Memory B cell (primary cell): ENCODE measurements at regions not wholly inside any gene's neighbourhood (a gene's known extent, or its start where the extent isn't known, plus 50 kb on each side); places are given as distances from the start of the nearest gene placed in this dataset.

Source experiments
- ATAC-seq: fragments of 150-1000 bp; cut with Tn5 transposase; 2 replicates; pipeline ENCODE4 v1.10.0; 2021; ENCODE audit warnings: low read depth, mild to moderate bottlenecking, moderate library complexity
- DNase-seq, 2 donors: peaks; one replicate each; pipeline ENCODE4 v3.0.0; 2022; ENCODE audit warnings: low spot score in 2 of 2
- H3K27ac Mint-ChIP-seq: one replicate; pipeline ENCODE4 v1.8.0; 2022; ENCODE audit warnings: mild to moderate bottlenecking, moderate library complexity, mixed read lengths
- H3K27me3 Mint-ChIP-seq: one replicate; pipeline ENCODE4 v1.8.0; 2022; ENCODE audit warnings: mixed read lengths
- H3K36me3 Mint-ChIP-seq: one replicate; pipeline ENCODE4 v1.8.0; 2022; ENCODE audit warnings: mild to moderate bottlenecking, mixed read lengths
- H3K4me1 Mint-ChIP-seq: one replicate; pipeline ENCODE4 v1.8.0; 2022; ENCODE audit warnings: mixed read lengths
- H3K4me3 Mint-ChIP-seq: one replicate; pipeline ENCODE4 v1.8.0; 2022; ENCODE audit warnings: mild to moderate bottlenecking, moderate library complexity, mixed read lengths
- H3K9me3 Mint-ChIP-seq: one replicate; pipeline ENCODE4 v1.8.0; 2022; ENCODE audit warnings: mixed read lengths

GRCh38 chr10:107747851-107748250, 583.3 kb upstream of the SORCS1 start:
- DNase-seq (no peak), ATAC-seq (no peak)
- H3K27ac Mint-ChIP-seq, result no peak overlapping the region
- peaks cover 8% of the 10 kb centered on the region for H3K9me3 Mint-ChIP-seq
- H3K4me1 Mint-ChIP-seq, result no peaks in the 10 kb centered on the region
- no peaks in the 10 kb centered on the region for H3K27me3 Mint-ChIP-seq
- H3K36me3 Mint-ChIP-seq, result no peaks in the 10 kb centered on the region
- no peak overlapping the region for H3K4me3 Mint-ChIP-seq

DNA sequence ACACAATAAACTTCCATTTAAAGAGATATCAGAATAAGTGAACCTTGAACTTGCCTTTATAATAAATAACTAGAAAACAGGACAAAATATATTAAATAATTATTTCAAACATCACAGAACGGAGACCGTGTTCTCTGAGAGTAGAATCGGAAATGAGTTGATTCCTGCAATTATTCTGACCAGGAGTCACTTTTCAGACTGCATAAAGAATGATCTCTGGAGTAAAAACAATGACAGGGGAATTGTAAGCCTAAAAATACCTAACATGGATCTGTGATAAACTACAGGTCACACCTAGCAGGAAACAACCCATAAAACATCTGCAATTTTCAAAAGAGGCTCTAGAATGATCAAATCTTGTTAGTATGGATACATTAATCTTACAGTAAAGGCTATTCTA, 577.5 kb upstream of the SORCS1 start:
- Mint-ChIP-seq H3K4me3 (no peak overlapping the region), H3K4me1 (no peaks in the 10 kb centered on the region), H3K9me3 (peaks cover 8% of the 10 kb centered on the region), H3K27me3 (no peaks in the 10 kb centered on the region), H3K36me3 (peaks cover 1% of the 10 kb centered on the region), H3K27ac (no peak overlapping the region)
- DNase-seq, result no peak
- ATAC-seq, result no peak

DNA sequence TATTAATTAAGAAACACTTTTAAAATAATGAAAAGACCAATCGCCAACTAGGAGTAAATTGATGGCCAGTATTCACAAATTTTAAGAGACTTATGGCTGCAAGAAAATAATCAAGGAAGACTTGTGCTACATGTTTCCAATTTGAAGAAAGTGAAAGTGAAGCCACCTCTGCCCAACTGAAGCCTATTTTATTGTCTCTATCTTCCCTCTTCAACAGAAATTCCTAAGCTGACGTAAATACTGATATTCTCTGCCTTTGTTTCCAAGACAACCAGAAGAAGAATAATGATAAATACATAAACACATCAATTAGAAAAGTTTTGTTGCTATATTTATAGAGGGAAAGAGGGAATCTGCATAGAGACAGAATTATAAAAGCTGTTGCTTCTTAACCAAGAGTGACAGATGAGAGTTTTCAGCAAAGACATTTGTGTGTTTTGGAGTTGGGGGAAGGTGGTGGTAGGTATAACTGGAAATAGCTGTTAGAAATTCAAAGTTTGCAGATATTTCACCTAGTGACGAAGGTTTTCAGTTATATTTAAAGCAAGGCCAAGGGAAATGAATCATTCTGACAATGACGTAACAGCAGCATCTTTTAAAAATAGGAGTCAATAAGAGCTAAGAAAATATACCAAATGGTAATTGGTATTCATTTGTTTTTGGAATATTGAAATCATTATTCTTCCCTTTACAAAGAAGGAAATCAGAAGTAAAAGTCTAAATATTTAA, 576.6 kb upstream of the SORCS1 start:
- Mint-ChIP-seq H3K27ac (no peak overlapping the region), H3K4me1 (no peaks in the 10 kb centered on the region), H3K36me3 (peaks cover 1% of the 10 kb centered on the region), H3K9me3 (peaks cover 6% of the 10 kb centered on the region), H3K27me3 (no peaks in the 10 kb centered on the region), H3K4me3 (no peak overlapping the region)
- DNase-seq, result no peak
- no peak for ATAC-seq

DNA sequence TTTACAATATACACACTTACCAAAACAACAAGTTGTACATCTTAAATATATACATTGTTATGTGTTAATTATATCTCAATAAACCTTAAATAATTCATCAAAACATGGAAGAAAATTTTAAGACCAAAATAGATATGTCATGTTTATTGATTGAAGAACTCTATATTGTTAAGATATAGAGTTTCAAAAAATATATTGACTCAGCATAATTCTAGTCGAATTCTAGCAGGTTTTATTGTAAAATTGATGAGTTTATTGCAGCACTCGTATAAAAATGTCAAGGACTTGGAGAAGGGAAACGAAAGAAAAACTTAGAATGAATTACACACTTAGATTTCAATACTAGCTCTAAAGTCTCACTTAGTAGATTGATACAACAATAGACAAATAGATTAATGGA, 575.4 kb upstream of the SORCS1 start:
- Mint-ChIP-seq H3K36me3 (peaks cover 5% of the 10 kb centered on the region), H3K4me3 (no peak overlapping the region), H3K27ac (no peak overlapping the region), H3K9me3 (peaks cover 10% of the 10 kb centered on the region), H3K4me1 (no peaks in the 10 kb centered on the region), H3K27me3 (no peaks in the 10 kb centered on the region)
- no peak for DNase-seq
- ATAC-seq, result no peak

GRCh38 chr10:107733328-107734130, 569.0 kb upstream of the SORCS1 start:
- H3K9me3 Mint-ChIP-seq, result peaks cover 11% of the 10 kb centered on the region
- ATAC-seq, result no peak
- no peak overlapping the region for H3K27ac Mint-ChIP-seq
- H3K27me3 Mint-ChIP-seq, result no peaks in the 10 kb centered on the region
- DNase-seq, result no peak
- peaks cover 3% of the 10 kb centered on the region for H3K4me1 Mint-ChIP-seq
- H3K36me3 Mint-ChIP-seq, result peaks cover 8% of the 10 kb centered on the region
- H3K4me3 Mint-ChIP-seq, result no peak overlapping the region

DNA sequence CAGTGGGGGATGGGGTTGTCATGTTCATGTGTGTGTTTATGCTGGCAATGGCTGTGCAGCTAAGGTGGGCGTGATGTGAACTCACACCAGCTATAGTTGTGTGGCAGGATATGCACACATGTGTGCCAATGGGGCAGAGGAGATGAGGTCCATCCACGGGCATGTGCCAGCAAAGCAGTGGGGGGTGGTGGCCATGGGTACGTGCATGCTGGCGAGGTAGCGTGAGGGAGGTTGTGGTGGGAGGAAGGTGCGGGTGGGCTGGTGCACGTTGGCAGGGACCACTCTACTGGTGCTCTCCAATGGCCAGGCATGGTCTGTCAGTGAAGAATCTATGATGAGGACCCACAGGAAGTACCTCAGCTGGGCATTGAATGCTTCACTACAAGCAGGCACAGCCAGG, 567.5 kb upstream of the SORCS1 start:
- peaks cover 8% of the 10 kb centered on the region for H3K36me3 Mint-ChIP-seq
- peaks cover 3% of the 10 kb centered on the region for H3K4me1 Mint-ChIP-seq
- ATAC-seq, result no peak
- no peak for DNase-seq
- no peak overlapping the region for H3K4me3 Mint-ChIP-seq
- no peaks in the 10 kb centered on the region for H3K27me3 Mint-ChIP-seq
- peaks cover 10% of the 10 kb centered on the region for H3K9me3 Mint-ChIP-seq
- no peak overlapping the region for H3K27ac Mint-ChIP-seq

DNA sequence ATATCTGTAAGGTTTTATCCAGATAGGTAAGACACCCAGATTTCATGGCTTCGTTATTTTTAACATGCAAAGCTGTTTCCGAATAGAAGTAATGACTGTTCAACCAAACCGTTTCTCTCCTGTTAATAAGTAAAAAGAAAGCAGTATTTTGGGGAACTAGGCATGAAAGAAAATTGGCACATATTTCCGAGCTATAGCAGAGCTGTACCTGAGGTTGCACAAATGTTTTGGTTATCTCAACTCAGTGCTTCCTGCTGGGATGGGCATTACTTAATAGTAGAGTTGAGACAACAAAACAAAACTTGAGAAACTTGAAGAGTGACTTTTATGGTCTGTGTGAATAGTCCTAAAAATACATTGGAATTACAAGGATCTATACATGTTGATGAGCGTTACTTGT, 564.3 kb upstream of the SORCS1 start:
- peaks cover 3% of the 10 kb centered on the region for H3K4me1 Mint-ChIP-seq
- no peaks in the 10 kb centered on the region for H3K9me3 Mint-ChIP-seq
- no peak overlapping the region for H3K27ac Mint-ChIP-seq
- H3K4me3 Mint-ChIP-seq, result no peak overlapping the region
- H3K36me3 Mint-ChIP-seq, result peaks cover 2% of the 10 kb centered on the region
- H3K27me3 Mint-ChIP-seq, result no peaks in the 10 kb centered on the region
- ATAC-seq (no peak), DNase-seq (no peak)

DNA sequence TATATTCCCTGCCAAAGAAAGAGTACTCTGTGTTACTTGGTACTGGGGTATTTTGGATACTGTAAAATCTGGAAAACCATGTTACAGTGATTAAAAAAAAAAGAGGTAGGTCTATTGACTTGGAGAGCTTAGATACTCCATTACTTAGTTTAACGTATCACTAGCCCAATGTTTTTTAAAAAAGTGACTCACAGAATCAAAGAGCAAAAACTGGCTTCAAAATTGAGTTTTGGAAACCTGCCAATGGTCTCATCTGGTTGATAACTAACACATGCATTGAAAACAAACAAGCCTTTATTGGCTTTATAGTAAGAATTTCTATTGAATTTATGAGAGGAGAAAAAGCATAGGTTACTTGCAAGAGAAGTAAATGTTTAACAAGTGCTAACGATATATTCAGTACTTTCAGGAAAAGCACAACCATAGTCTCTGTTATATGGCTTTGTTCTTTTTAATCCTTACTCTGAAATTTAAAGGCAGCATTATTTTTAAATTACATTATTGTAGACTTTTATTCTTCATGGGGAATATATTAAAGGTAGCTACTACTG, 563.3 kb upstream of the SORCS1 start:
- H3K4me3 Mint-ChIP-seq, result no peak overlapping the region
- no peak overlapping the region for H3K27ac Mint-ChIP-seq
- peaks cover 2% of the 10 kb centered on the region for H3K36me3 Mint-ChIP-seq
- ATAC-seq, result no peak
- peaks cover 3% of the 10 kb centered on the region for H3K4me1 Mint-ChIP-seq
- no peaks in the 10 kb centered on the region for H3K9me3 Mint-ChIP-seq
- H3K27me3 Mint-ChIP-seq, result no peaks in the 10 kb centered on the region
- DNase-seq, result no peak

GRCh38 chr10:107718864-107719263, 554.4 kb upstream of the SORCS1 start:
- no peak overlapping the region for H3K27ac Mint-ChIP-seq
- no peak for ATAC-seq
- peaks cover 8% of the 10 kb centered on the region for H3K9me3 Mint-ChIP-seq
- no peaks in the 10 kb centered on the region for H3K4me1 Mint-ChIP-seq
- no peaks in the 10 kb centered on the region for H3K36me3 Mint-ChIP-seq
- DNase-seq, result no peak
- no peak overlapping the region for H3K4me3 Mint-ChIP-seq
- no peaks in the 10 kb centered on the region for H3K27me3 Mint-ChIP-seq

DNA sequence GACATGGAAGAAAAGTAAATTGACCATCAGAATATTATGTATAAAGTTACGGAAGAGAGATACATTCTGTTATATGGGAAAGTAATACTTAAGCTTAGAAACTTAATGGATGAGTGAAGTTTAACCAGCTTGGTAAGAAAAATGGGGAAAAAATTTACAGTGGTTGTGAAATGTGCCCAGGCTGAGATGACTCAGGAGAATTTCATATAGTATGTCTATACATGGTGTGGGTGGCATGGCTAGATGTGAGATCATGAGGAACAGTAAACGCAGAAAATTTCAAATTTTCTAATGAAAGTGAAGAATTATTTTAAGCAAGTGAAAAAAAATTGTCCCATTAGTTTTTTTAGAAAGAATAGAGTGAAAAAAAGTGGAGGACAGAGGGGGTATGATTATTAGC, 552.5 kb upstream of the SORCS1 start:
- Mint-ChIP-seq H3K4me3 (no peak overlapping the region), H3K36me3 (no peaks in the 10 kb centered on the region), H3K27ac (no peak overlapping the region), H3K27me3 (no peaks in the 10 kb centered on the region), H3K4me1 (no peaks in the 10 kb centered on the region), H3K9me3 (peaks cover 7% of the 10 kb centered on the region)
- no peak for ATAC-seq
- no peak for DNase-seq

- H3K36me3 Mint-ChIP-seq, result no peaks in the 10 kb centered on the region
- ATAC-seq (no peak), DNase-seq (no peak)
- no peak overlapping the region for H3K4me3 Mint-ChIP-seq
- peaks cover 7% of the 10 kb centered on the region for H3K9me3 Mint-ChIP-seq
- H3K4me1 Mint-ChIP-seq, result no peaks in the 10 kb centered on the region
- no peak overlapping the region for H3K27ac Mint-ChIP-seq
- no peaks in the 10 kb centered on the region for H3K27me3 Mint-ChIP-seq
Observed at GRCh38 chr10:107715565-107715964, 551.1 kb upstream of the SORCS1 start.

DNA sequence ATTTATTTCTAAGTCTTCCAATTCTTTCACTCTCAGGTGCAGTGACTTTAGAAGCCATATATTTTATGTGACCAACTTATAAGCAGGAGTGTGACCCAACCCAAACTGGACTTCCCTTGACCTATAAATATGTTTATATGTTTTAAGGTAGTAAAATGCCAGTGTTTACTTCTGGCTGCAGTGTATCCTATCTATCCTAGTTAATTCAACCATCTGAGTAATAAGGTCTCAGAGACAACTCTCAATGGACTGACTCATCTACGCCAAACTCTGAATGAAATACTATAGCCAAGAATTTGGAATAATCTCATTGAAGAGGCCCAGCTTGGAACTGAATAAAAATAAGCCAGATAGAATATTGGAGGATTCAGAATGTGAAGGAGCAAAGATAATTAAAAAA, 544.5 kb upstream of the SORCS1 start:
- no peaks in the 10 kb centered on the region for H3K4me1 Mint-ChIP-seq

DNA sequence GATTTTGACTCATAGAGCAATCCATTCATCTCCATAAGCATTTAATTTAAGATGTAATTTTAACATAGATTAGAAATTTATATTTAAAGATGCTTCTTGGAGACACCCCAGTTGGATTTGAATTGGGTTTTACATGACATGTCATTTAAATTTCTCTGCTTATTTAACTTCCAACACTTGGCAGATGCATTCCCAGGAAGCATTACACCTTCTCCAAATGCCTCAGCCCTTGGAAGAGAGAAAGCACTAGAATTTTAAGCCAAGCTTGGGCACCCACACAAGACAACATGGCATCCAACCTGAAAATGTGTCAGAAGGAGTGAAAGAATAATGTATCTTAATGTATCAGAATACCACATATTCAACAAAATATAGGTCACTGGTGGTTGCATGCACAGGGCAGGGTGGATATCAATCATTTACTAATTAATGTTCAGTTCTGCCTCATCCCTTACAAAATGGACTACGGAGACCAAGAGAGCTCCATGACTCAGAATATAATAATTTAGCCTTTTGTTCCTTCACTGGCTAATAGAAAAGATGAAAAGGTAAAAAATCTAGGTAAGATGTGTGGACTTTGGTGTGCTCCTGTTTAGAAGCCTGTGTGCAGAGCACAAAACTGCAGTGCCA, 541.7 kb upstream of the SORCS1 start:
- no peaks in the 10 kb centered on the region for H3K9me3 Mint-ChIP-seq
- H3K36me3 Mint-ChIP-seq, result no peaks in the 10 kb centered on the region
- DNase-seq (no peak), ATAC-seq (no peak)
- H3K27me3 Mint-ChIP-seq, result no peaks in the 10 kb centered on the region
- no peak overlapping the region for H3K4me3 Mint-ChIP-seq
- H3K27ac Mint-ChIP-seq, result no peak overlapping the region
- H3K4me1 Mint-ChIP-seq, result peaks cover 3% of the 10 kb centered on the region

More for the DNA sequence above, 544.5 kb upstream of the SORCS1 start:
- DNase-seq, result no peak
- no peaks in the 10 kb centered on the region for H3K27me3 Mint-ChIP-seq
- no peaks in the 10 kb centered on the region for H3K9me3 Mint-ChIP-seq
- H3K4me3 Mint-ChIP-seq, result no peak overlapping the region
- H3K36me3 Mint-ChIP-seq, result no peaks in the 10 kb centered on the region
- no peak for ATAC-seq
- no peak overlapping the region for H3K27ac Mint-ChIP-seq

DNA sequence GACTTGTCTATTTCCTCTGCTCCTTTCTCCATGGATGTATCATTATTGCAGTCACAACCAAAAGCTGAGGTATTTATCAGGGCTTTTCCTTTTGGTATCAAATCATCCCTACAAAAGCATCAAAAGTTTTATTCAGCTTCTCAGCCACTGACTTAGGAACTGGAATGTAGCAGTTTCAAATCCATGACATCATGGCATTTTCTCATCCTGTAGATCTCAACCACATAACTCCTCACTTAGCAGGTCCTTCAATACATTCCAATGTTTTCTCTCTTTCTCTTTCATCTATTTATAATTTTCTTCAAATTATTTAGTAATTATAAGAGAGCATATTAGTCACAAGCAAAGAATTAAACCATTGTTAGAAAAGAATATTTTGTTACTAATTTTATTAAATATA, 537.4 kb upstream of the SORCS1 start:
- Mint-ChIP-seq H3K27me3 (no peaks in the 10 kb centered on the region), H3K27ac (no peak overlapping the region), H3K4me1 (peaks cover 7% of the 10 kb centered on the region), H3K36me3 (peaks cover 2% of the 10 kb centered on the region), H3K9me3 (peaks cover 2% of the 10 kb centered on the region), H3K4me3 (no peak overlapping the region)
- no peak for ATAC-seq
- DNase-seq, result no peak
